ENCODE measurements at regions not wholly inside any gene's neighbourhood (a gene's known extent, or its start where the extent isn't known, plus 50 kb on each side); places are given as distances from the start of the nearest gene placed in this dataset.

- TF ChIP-seq CTCF (IDR thresholded peaks at IDR 0.05): no peak
- no peak for TF ChIP-seq POLR2AphosphoS5 (IDR thresholded peaks at IDR 0.05)
- no peak for TF ChIP-seq POLR2A (IDR thresholded peaks at IDR 0.05)
- TF ChIP-seq EP300 (IDR thresholded peaks at IDR 0.05): no peak
Observed at GRCh38 chr20:7748624-7749023, 191.6 kb downstream of the HAO1 start.

Data from sigmoid colon (tissue), 4 donors.